Osteocyte (in vitro differentiated cells): ENCODE measurements at regions not wholly inside any gene's neighbourhood (a gene's known extent, or its start where the extent isn't known, plus 50 kb on each side); places are given as distances from the start of the nearest gene placed in this dataset.

ENCODE experiments used
- DNase-seq: peaks from one replicate; pipeline ENCODE4 v3.0.0; 2021; ENCODE audit warnings: mixed read lengths; ENCODE audit not compliant: unreplicated experiment; ENCODE audit errors: extremely low spot score
- H3K27ac Mint-ChIP-seq: one replicate; pipeline ENCODE4 v1.8.0; 2021; ENCODE audit warnings: mild to moderate bottlenecking, mixed read lengths; ENCODE audit not compliant: unreplicated experiment
- H3K27me3 Mint-ChIP-seq: one replicate; pipeline ENCODE4 v1.8.0; 2021; ENCODE audit warnings: mixed read lengths; ENCODE audit not compliant: unreplicated experiment
- H3K36me3 Mint-ChIP-seq: one replicate; pipeline ENCODE4 v1.8.0; 2021; ENCODE audit warnings: mixed read lengths; ENCODE audit not compliant: unreplicated experiment
- H3K4me1 Mint-ChIP-seq: one replicate; pipeline ENCODE4 v1.8.0; 2021; ENCODE audit warnings: mixed read lengths; ENCODE audit not compliant: unreplicated experiment
- H3K4me3 Mint-ChIP-seq: one replicate; pipeline ENCODE4 v1.8.0; 2021; ENCODE audit warnings: mild to moderate bottlenecking, moderate library complexity, mixed read lengths; ENCODE audit not compliant: unreplicated experiment
- H3K9me3 Mint-ChIP-seq: one replicate; pipeline ENCODE4 v1.8.0; 2021; ENCODE audit warnings: mixed read lengths; ENCODE audit not compliant: unreplicated experiment
- TF ChIP-seq, protein P1 (sequence below): fragments of 200-600 bp; sonication (generic); IDR thresholded peaks from 2 replicates; pipeline ENCODE4 v1.5.0; 2021; ENCODE audit warnings: antibody characterized with exemption, mild to moderate bottlenecking, moderate library complexity

DNA sequence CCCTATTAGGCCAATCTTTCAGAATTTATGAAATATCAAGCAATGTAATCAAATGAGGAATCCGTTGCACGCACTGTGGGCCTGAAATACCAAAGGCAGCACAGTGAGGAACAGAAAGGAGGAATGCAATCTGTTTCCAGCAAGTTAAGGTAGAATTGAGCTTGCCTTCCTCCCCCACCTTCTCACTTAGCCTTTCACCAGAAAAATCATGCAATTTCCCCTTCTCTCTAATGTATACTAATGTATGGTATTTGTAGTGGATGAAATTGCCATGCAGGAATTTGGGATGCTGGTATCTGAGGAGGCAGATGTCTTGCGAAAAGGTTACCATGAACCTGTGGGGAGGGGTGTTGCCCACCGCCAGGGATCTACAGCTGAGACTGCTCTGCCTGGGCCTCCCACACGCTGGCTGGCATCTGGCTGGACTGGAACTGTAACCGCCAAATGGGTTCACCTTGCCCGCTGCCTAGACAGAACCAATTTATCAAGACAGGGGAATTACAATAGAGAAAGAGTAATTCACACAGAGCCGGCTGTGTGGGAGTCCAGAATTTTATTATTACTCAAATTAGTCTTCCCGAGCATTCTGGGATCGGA lies 222.4 kb upstream of the MYLIP start:
- no peak overlapping the region for H3K27ac Mint-ChIP-seq

DNA sequence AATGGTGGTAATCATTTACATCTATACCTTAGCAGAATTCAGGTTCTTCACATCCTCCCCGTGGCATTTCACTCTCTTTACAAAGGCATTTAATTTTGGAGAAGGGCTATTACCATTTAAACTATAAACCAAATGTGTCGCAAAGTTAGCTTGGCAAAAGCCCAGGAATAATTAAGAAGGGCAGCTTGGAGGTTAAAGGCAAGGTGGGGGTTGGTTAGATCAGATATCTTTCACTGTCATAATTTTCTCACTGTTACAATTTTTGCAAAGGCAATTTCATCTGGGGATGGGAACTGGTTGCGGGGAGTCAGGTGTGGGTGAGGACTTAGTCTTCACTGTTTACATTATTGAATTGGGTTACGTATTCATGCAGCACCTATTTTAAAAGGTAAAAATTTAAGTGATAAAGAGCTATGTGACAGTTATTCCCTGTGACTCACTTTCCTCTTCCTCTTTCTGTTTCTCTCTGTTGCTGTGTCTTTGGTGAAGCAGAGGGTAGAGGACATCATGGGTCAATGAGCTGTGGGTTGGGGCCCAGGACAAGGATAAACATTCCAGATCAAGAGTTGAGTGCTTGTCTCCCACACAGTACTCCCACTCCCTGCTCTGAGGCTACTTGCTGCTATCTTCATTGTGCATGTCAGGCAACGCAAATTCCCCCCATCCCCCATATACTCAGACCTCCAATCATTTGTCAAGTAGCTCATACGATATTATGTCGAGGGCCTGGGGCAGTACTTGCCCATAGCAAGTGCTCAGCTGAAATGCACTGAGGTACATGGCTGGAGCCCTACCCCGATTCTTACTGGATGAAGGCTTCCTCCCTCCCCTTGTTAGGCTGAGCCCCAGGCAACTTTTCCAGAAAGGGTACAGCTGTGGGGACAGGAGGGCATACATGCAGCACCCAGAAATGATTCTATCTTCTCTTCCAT lies 223.1 kb upstream of the MYLIP start:
- no peak overlapping the region for H3K27ac Mint-ChIP-seq
- no peak overlapping the region for H3K4me3 Mint-ChIP-seq
- H3K27me3 Mint-ChIP-seq, result peaks cover 5% of the 10 kb centered on the region
- no peak for DNase-seq
- H3K9me3 Mint-ChIP-seq, result peaks cover 3% of the 10 kb centered on the region
- TF ChIP-seq, protein P1, sequence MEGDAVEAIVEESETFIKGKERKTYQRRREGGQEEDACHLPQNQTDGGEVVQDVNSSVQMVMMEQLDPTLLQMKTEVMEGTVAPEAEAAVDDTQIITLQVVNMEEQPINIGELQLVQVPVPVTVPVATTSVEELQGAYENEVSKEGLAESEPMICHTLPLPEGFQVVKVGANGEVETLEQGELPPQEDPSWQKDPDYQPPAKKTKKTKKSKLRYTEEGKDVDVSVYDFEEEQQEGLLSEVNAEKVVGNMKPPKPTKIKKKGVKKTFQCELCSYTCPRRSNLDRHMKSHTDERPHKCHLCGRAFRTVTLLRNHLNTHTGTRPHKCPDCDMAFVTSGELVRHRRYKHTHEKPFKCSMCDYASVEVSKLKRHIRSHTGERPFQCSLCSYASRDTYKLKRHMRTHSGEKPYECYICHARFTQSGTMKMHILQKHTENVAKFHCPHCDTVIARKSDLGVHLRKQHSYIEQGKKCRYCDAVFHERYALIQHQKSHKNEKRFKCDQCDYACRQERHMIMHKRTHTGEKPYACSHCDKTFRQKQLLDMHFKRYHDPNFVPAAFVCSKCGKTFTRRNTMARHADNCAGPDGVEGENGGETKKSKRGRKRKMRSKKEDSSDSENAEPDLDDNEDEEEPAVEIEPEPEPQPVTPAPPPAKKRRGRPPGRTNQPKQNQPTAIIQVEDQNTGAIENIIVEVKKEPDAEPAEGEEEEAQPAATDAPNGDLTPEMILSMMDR, result no peak
- no peaks in the 10 kb centered on the region for H3K36me3 Mint-ChIP-seq
- H3K4me1 Mint-ChIP-seq, result peaks cover 21% of the 10 kb centered on the region

More for the DNA sequence above, 222.4 kb upstream of the MYLIP start:
- TF ChIP-seq, protein P1, result no peak
- Mint-ChIP-seq H3K4me3 (no peak overlapping the region), H3K4me1 (peaks cover 14% of the 10 kb centered on the region), H3K27me3 (peaks cover 5% of the 10 kb centered on the region), H3K36me3 (no peaks in the 10 kb centered on the region), H3K9me3 (peaks cover 3% of the 10 kb centered on the region)
- no peak for DNase-seq

DNA sequence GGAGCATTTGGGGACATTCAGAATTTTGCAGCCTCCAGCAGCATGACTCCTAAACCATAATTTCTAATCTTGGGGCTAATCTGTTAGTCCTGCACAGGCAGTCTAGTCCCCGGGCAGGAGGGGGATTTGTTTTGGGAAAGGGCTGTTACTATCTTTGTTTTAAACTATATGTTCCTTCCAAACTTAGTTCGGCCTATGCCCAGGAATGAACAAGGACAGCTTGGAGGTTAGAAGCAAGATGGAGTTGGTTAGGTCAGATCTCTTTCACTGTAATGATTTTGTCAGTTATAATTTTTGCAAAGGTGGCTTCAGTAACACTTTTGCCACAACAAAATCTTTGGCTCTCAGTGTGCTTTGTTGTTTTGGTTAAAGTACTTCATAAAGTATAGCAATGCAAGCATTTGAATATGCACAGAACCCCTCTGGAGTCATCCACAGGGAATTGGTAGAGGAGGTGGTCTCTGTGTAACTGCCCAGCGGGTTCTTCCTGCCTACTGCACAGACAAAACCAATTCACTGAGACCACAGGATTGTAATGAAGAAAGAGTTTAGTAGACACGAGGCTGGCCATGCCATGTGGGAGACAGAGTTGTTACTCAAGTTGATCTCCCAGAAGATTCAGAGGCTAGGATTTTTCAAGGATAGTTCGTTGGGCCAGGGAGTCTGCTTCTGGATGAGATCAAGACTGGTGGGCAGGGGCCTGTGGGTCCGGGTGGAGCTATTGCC lies 224.1 kb upstream of the MYLIP start:
- peaks cover 5% of the 10 kb centered on the region for H3K27me3 Mint-ChIP-seq
- no peak overlapping the region for H3K4me3 Mint-ChIP-seq
- TF ChIP-seq, protein P1, result no peak
- peaks cover 3% of the 10 kb centered on the region for H3K9me3 Mint-ChIP-seq
- peaks cover 23% of the 10 kb centered on the region for H3K4me1 Mint-ChIP-seq
- H3K27ac Mint-ChIP-seq, result no peak overlapping the region
- no peaks in the 10 kb centered on the region for H3K36me3 Mint-ChIP-seq
- DNase-seq, result no peak

DNA sequence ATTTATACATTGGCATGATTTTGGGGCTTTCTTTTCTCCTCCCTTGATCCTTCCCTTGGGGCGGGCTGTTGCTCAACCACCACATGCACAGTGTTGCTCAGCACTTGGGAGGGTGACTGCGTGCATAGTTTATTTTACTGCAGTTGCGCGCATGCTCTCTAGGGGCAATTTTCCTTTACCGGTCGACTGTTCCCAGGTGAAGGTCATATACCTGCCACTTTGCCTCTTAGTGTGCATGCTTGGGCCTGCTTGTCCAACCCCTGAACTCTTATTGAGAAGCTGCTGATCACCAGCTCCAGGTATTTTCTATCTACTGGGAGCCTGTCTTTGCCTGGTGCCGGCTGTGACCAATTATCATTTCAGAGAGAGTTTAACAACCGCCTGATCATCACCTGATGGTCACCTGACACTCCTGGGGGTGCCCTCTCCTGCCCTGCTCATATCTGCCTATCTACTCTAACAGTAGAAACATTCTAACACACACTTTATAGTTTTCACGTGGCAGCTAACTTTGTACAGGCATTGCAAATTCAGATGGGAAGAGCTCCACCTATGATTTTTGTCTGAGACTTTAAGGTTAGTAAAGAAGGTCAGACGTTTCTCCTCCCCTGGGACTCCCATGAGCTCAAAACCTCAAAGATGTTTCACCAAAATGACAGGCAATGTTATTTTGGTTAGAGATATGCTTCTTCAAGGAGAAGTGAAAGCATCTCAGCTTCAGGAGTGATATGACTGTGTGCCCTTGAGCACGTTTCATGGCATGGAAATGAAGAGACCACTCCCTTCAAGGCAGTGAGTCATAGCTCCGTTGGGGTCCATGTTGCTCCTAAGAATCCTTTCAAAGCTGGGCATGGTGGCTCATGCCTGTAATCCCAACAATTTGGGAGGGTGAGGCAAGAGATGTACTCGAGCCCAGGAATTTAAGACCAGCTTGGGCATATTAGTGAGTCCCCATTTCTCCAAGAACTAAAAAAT lies 227.5 kb upstream of the MYLIP start:
- Mint-ChIP-seq H3K9me3 (peaks cover 3% of the 10 kb centered on the region), H3K27ac (peak overlapping the region; percentile 6), H3K4me3 (no peak overlapping the region), H3K27me3 (no peaks in the 10 kb centered on the region), H3K4me1 (peaks cover 34% of the 10 kb centered on the region), H3K36me3 (no peaks in the 10 kb centered on the region)
- DNase-seq, result no peak
- TF ChIP-seq, protein P1, result no peak
